Kidney (tissue), 13 donors: ENCODE measurements at regions not wholly inside any gene's neighbourhood (a gene's known extent, or its start where the extent isn't known, plus 50 kb on each side); places are given as distances from the start of the nearest gene placed in this dataset.

Experiments
- DNase-seq, 5 donors: peaks; one replicate each; pipeline ENCODE4 v3.0.0-alpha.2; 2013 to 2020
- FAIRE-seq: peaks from 2 replicates; lab custom pipeline; 2012; peaks lifted over from hg19 to GRCh38; lab: Jason Lieb, UNC
- H3K27ac ChIP-seq, 2 donors: one replicate each; pipeline ENCODE4 v1.7.0; 2013; ENCODE audit warnings: low read depth in 2 of 2, low read length in 2 of 2, inconsistent platforms in 1 of 2
- H3K27me3 ChIP-seq: one replicate; pipeline ENCODE4 v1.7.1; 2013; ENCODE audit warnings: low read length, inconsistent platforms; ENCODE audit not compliant: control insufficient read depth, insufficient read depth
- H3K36me3 ChIP-seq, 3 donors: one replicate each; pipeline versions ENCODE4 v1.7.0 to v1.7.1; 2013; ENCODE audit warnings: low read length in 3 of 3, control low read depth in 1 of 3, inconsistent platforms in 1 of 3; ENCODE audit not compliant: insufficient read depth in 3 of 3, control insufficient read depth in 2 of 3
- H3K4me1 ChIP-seq, 3 donors: one replicate each; pipeline versions ENCODE4 v1.7.0 to v1.7.1; 2013; ENCODE audit warnings: low read length in 3 of 3, inconsistent platforms in 1 of 3, low read depth in 1 of 3; ENCODE audit not compliant: control insufficient read depth in 2 of 3, insufficient read depth in 2 of 3
- H3K4me3 ChIP-seq, 3 donors: one replicate each; pipeline versions ENCODE4 v1.7.0 to v1.8.1; 2013; ENCODE audit warnings: low read length in 3 of 3, control low read depth in 1 of 3, inconsistent platforms in 1 of 3
- H3K9ac ChIP-seq, 3 donors: one replicate each; pipeline versions ENCODE4 v1.7.0 to v1.7.1; 2013; ENCODE audit warnings: low read length in 3 of 3, control low read depth in 1 of 3, inconsistent platforms in 1 of 3
- H3K9me3 ChIP-seq, 3 donors: one replicate each; pipeline versions ENCODE4 v1.7.0 to v1.7.1; 2013; ENCODE audit warnings: low read length in 3 of 3, control low read depth in 1 of 3, inconsistent platforms in 1 of 3; ENCODE audit not compliant: control insufficient read depth in 2 of 3, insufficient read depth in 1 of 3
- CTCF ChIP-seq: IDR thresholded peaks from 3 replicates; pipeline ENCODE4 v1.5.1; 2012; ENCODE audit warnings: mild to moderate bottlenecking, moderate library complexity, borderline replicate concordance; ENCODE audit not compliant: insufficient read depth; ENCODE audit errors: extremely low read depth
- intact Hi-C: fragments of 100-400 bp; cut with DNase I; formaldehyde crosslinking; loops from one replicate; pipeline ENCODE4 v1.11.1; 2022
- donor health status: control.
- donor health status: control.
- donor health status: control.
- donor health status: control.
- donor health status: control.
- donor health status: DM: yes; HTN: yes; CAD: no.
- donor health status: Normal renal cell carcinoma (clear cell type).

- no peaks in the 10 kb centered on the region for H3K9me3 ChIP-seq
- DNase-seq (no peak), FAIRE-seq (no peak)
- no peak overlapping the region for H3K27ac ChIP-seq
- no peak overlapping the region for H3K9ac ChIP-seq
- no peaks in the 10 kb centered on the region for H3K27me3 ChIP-seq
- no peak overlapping the region for H3K4me3 ChIP-seq
- TF ChIP-seq CTCF: no peak
- intact Hi-C loops: no loop called here
- H3K4me1 ChIP-seq: peaks cover 0 to 9% (median 0%) of the 10 kb centered on the region in 3 donors
- H3K36me3 ChIP-seq: no peaks in the 10 kb centered on the region
Measured at GRCh38 chr16:66225696-66226095, 140.8 kb upstream of the CDH5 start.

- no peak overlapping the region for H3K4me3 ChIP-seq
- intact Hi-C loops: no loop called here
Measured at GRCh38 chr16:66224626-66225025, 141.9 kb upstream of the CDH5 start.

GRCh38 chr16:66224186-66224585 is 142.3 kb upstream of the CDH5 start:
- no peak overlapping the region for H3K27ac ChIP-seq
- no peak for TF ChIP-seq CTCF
- peaks cover 0 to 8% (median 0%) of the 10 kb centered on the region in 3 donors for H3K4me1 ChIP-seq
- DNase-seq (no peak), FAIRE-seq (no peak)
- no peak overlapping the region for H3K4me3 ChIP-seq
- intact Hi-C loops: no loop called here
- no peaks in the 10 kb centered on the region for H3K27me3 ChIP-seq
- H3K9ac ChIP-seq: no peak overlapping the region
- H3K9me3 ChIP-seq: no peaks in the 10 kb centered on the region
- no peaks in the 10 kb centered on the region for H3K36me3 ChIP-seq

More at GRCh38 chr16:66224626-66225025, 141.9 kb upstream of the CDH5 start:
- Histone ChIP-seq H3K27me3 (no peaks in the 10 kb centered on the region), H3K27ac (no peak overlapping the region), H3K9ac (no peak overlapping the region), H3K9me3 (no peaks in the 10 kb centered on the region), H3K4me1 (peaks cover 0 to 9% (median 0%) of the 10 kb centered on the region in 3 donors), H3K36me3 (no peaks in the 10 kb centered on the region)
- FAIRE-seq (no peak), DNase-seq (no peak)
- TF ChIP-seq CTCF: no peak

- H3K9me3 ChIP-seq: no peaks in the 10 kb centered on the region
- intact Hi-C loops: no loop called here
- no peak for TF ChIP-seq CTCF
- no peaks in the 10 kb centered on the region for H3K4me1 ChIP-seq
- no peak overlapping the region for H3K27ac ChIP-seq
- no peaks in the 10 kb centered on the region for H3K27me3 ChIP-seq
- no peak overlapping the region for H3K4me3 ChIP-seq
- H3K9ac ChIP-seq: no peak overlapping the region
- DNase-seq (no peak), FAIRE-seq (no peak)
- H3K36me3 ChIP-seq: no peaks in the 10 kb centered on the region
Measured at GRCh38 chr16:66223176-66223780, 143.2 kb upstream of the CDH5 start.
